ENCODE measurements at regions not wholly inside any gene's neighbourhood (a gene's known extent, or its start where the extent isn't known, plus 50 kb on each side); places are given as distances from the start of the nearest gene placed in this dataset.
"Not testable (repeated sequence)": the region's sequence is repeated elsewhere in the genome, so short reads cannot be mapped to it uniquely, and the experiment has no call there.

DNA sequence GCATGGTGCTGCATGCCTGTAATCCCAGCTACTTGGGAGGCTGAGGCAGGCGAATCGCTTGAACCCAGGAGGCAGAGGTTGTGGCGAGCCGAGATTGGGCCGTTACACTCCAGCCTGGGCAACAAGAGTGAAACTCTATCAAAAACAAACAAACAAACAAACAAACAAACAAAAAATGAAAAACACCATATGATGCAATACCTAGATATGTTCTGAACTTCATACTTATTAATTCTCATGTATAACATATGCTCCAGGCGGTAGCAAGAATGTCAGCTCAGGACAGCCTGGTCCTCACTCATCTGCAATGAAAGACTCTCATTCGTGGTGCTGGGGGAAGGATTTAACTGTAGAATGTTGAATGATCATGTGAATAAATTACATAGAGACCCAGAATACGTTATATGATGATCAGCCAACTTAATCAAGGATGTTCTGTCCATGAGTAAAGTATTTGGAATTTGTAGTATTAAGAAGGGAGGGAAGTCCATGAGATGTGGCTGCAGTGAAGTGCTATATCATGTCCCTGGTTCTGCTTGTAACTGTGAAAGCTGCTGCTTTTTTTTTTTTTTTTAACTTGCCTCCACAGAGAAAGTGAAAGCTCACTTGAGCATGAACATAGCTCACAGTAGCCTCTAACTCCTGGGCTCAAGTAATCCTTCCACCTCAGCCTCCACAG is 206.8 kb downstream of the UQCRFS1 start:
- no peak for DNase-seq

DNA sequence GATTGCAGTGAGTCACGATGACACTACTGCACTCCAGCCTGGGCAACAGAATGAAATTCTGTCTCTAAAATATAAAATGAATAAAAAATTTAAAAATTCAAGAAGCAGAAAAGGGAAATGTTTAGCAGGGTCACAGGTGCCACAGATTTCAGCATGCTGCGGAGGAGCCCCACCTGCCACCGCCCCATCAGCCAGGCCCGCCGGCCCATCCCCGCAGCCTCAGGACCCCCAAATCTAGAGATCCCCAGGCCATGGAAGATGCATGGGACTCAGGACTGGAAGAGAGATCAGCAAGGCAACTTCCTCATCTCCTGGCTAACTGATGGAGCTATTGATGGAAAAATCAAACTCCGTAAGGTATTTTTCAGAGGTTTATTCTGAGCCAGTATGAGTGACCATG is 208.2 kb downstream of the UQCRFS1 start:
- no peak for DNase-seq

DNA sequence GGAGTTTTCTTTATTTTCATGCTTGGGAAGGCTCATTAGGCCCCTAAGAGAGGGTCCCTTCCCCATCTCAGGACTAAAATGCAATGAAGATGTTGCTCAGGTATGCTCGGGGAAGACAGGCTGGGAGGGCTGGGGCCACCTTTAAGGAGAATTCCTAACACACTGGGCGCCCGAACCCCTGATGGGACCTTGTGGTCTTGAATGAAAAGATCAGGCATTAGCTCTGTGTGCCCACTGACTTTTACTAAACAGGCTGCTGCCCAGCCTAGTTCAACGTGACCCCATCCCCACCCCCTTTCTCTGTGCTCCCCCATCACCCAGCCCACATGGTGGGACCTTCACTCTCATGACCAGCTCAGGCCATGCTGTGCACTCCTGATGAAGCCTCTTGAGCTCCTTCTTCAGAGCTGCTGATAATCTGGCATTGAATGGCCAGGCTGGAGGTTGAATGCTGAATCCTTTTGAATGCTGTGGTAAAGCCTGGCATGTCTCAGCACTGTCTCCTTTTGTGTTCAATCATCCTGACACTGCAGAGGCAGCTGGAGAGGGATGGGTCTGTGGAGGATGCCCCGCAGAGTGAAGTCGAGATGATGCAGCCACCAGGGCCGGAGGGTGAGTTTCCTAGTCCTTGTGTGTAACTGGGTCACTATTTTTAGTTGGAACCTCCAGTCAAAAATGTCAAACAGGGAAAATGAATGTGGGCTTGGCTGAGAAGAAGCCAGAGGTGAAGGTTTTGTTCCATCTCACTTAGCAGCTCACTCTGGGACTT is 209.1 kb downstream of the UQCRFS1 start:
- DNase-seq = no peak

DNA sequence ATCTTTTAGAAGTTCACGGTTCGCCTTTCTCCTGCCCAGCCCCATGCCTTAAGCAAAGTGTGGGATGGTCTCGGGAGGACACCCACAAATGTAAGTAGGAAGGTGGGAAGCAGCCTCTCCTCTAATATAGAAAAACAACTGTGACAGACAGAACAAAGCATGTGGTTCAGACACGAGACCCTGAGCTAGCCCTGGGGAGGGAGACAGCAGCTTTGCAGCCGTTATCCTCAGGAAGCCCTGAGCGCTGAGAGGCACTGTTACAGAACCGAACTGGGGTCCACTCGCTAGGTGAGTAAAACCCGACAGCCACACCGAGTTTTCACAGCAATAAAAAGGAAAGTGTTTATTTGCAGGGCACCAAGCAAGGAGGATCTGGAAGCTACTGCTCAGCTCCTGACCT is 210.6 kb downstream of the UQCRFS1 start:
- DNase-seq = no peak

DNA sequence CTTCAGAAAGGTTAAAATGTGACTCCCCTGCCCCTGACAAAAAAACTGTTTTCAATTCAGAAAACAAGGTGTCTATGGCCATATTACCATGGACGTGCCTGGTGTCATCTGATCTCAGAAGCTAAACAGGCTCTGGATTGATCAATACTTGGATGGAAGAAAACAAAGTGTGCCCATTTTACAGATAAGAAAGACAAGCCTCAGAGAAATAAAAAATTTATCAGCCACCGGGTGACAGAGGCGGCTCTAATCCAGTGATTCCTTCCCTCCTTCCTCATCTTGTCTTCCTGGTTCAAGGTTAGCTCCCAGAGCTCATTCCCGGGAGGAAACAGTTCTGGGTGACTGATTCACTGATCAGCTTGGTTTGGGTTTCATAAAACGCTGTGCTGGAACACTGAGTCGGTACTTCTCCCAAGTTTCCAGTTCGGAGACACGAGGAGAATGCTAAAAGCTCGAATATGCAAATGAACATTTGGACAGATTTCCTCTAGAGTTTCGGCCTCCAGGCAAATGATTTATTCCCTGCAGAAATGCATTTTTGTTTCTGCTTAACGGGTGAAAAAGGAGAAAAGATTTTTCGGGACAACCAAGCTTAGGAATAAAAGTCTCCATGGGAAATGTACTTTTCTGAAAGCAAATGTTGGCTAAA is 211.2 kb downstream of the UQCRFS1 start:
- no peak for DNase-seq

DNA sequence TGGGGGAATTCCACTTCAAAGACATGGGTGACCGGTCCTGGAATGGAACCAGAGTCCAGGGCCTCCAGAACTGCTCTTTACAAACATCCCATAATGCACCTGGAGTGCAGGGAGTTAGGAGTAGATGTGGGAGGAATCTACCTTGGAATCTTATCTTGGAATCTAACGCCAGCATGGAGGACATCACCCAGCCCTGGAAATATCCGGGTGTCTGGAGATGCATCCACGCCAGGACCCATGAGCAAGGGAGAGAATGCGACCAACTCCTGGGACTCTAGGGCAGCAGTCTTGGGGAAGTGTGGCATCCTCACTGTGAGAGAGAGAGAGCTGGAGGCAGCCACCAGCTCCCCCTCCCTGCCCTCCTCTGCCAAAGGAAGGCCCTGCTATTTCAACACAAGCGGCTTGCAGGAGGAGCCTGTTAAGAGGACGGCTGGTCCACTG is 211.8 kb downstream of the UQCRFS1 start:
- DNase-seq = no peak

DNA sequence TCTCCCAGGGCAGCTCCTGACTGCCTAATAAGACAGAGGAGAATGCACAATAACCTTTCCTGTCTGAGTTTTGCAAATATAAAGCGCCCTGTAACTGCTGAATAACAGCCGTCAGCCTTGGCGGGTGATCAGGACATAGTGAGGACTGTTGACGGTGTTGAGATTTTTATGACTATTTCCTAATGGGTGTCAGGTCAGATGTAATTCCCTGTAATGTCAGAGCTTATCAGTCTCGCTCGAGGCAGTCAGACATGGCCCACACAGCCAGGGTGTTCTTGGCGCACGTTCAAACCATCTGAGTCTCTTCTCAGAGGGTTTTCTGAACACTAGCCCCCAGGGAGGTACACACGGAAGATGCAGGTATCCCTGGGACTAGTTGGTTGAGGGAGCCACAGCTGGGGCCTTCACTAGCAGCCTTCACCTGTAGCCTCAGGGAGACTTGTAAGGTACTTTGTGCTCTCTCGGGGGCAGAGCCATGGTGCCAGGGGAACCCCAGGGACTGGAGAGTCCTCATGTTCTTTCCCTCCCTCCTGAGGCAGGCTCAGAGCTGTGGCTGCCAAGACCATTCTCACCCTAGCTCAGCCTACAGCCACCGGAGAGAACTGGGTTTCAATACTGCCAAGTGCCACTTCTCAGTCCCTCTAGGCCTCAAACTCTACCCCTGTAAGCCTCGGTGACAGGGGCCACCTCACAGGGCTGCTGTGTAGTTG is 213.1 kb downstream of the UQCRFS1 start:
- no peak for DNase-seq

DNA sequence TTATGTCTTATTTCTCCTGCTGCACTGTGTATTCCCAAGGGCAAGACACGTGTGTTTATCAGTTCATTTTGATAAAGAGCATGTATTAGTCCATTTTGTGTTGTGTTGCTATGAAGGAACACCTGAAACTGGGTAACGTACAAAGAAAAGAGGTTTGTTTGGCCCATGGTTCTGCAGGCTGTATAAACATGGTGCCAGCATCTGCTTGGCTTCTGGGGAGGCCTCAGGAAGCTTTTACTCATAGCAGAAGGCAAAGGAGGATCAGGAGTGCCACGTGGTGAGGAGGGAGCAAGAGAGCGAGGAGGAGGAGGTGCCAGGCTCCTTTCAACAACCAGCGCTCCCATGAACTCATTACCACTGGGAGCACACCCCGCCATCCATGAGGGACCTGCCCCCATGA is 214.0 kb downstream of the UQCRFS1 start:
- no peak for DNase-seq

DNA sequence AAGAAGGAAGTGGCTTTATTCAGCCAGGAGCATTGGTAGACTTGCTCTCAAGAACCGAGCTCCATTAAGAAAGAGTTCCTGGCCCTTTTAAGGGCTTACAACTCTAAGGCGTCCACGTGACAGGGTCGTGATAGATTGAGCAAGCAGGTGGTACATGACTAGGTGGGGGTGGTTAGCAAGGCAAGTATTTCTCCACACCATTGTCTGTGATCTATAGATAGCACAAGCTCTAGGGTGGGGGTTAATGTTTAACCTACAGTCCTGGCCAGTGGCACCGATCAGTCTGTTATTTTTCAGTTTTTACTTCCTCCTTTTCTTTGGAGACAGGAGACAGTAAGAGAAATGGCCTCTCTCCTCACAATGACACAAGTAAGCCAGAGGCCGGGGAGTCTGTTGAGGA is 215.1 kb downstream of the UQCRFS1 start:
- DNase-seq = not testable (repeated sequence)

DNA sequence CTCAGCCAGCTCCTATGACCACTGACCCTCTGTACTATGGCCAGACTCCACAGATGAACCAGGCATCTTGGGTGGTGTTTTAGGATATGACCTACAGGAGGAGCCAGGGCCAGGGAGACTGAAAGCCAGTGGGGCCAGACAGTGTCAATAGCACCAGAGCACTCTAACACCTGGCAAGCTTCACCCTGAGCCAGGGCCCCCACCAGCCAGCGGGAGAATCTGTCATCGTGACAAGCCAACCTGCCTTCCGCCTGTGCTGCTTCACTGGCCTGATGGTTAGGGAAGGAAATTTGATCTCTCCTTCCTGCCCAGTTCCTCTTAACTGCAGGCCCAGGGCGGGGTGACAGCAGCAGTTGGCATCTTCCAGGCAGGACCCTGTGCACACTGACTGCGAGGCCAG is 222.4 kb downstream of the UQCRFS1 start:
- no peak for DNase-seq

DNA sequence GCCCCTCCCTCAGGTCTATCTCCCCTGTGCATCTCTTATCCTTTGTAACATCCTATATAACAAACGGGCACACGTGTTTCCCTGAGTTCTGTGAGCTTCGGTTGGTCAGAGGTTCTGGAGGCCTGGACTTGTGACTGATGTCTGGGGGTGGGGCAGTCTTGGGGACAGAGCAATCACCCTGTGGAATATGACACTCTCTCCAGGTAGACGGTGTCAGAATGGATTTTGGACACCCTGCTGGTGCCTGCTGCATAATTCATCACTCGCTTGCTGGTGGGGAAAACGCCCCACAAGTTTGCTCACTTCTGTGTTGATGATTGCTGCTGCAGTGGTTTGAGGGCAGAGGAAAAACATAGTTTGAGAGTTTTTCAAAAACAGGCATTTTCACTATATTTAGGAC is 223.2 kb downstream of the UQCRFS1 start:
- DNase-seq = no peak

DNA sequence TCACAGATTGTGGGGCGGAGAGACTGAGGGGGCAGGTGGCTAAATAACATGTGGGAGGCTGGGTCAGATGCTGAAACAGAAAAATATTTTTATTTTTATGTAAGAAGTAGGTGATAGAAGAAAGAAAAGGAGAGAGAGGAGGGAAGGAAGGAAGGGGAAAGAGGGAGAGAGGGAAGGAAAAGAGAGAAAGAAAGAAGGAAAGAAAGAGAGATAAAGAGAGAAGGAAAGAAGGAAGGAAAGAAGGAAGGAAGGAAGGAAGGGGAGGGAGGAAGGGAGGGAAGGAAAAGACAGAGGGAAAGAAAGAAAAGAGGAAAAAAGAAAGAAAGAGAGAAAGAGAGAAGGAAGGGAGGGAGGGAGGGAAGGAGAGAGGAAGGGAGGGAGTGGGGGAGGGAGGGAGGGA is 224.9 kb downstream of the UQCRFS1 start:
- DNase-seq = no peak

DNA sequence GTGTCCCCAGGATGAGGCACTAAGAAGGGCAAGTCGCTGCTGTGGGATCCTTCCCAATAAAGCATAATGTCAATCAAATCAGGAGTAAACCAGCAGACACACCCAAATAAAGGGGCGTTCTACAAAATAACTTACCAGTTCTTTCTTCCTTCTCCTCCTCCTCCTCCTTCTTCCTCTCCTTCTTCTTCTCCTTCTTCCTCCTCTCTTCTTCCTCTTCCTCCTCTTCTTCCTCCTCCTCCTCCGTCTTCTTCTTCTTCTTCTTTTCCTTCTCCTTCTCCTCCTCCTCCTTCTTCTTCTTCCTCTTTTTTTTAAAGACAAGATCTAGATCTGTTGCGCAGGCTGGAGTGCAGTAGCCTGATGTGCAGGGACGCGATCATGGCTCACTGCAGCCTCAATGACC is 225.8 kb downstream of the UQCRFS1 start:
- no peak for DNase-seq

DNA sequence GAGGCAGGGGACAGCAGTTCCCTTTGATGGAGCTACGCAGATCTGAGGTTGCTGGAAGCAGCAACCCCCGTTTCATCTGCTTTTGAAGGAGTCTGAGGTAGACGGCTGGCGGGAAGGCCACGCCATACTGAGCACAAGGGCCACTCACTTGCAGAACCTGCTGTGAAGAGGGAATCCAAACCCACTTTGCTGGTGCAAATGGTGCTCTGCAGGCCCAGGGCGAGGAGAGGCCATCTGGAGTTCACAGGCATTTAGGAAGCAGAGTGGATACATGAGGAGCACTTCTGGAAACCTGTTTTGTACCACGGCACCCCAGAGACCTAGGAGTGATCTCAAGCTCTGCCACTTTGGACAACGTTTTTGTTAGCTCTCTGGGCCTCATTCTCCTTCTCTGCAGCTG is 227.8 kb downstream of the UQCRFS1 start:
- DNase-seq = no peak

DNA sequence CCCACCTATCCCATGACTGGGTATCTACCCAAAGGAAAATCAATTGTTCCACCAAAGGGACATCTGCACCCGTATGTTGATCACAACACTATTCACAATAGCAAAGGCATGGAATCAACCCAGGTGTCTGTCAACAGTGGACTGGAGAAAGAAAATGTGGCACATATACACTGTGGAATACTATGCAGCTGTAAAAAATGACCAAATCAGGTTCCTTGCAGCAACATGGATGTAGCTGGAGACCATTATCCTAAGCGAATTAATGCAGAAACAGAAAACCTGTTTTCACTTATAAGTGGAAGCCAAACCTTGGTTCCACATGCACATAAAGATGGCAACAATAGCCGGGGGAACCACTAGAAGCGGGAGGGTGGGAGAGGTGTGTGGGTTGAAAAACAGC is 228.6 kb downstream of the UQCRFS1 start:
- DNase-seq = no peak

DNA sequence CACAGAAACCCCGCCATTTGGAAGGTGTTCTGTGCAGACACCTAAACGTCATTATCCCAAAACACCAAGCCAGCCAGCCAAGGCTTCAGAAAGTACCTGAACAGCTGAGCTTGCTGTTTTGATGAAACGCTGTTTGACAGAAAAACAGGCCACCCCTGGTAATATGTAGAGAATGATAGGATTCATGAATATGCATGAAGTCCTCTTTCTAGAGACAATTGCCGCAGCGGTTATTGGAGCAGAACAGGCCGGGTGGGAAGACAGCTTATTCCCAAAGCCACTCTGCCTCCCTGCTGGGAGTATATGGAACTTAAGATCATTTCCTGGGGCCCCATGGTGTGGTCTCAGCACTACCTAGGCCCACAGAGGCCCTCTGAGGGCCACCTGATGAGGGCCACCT is 229.5 kb downstream of the UQCRFS1 start:
- DNase-seq = no peak

DNA sequence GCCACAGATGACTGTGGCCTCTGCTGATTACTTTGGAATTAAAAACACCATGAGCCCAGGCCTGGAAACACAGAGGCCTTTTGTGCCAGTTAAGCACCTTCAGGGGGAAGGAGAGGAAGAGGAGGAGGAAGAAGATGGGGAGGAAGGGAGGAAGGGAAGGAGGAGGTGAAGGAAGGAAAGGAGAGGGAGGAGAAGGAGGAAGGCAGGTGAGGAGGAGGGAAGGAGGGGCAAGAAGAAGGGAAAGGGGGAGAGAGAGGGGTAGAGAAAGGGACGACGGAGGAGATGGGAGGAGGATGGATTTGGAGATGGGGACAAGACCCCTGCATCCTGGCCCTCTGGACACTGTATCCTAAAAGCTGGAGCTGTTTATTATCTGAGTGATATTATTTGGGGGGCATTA is 231.0 kb downstream of the UQCRFS1 start:
- no peak for DNase-seq

DNA sequence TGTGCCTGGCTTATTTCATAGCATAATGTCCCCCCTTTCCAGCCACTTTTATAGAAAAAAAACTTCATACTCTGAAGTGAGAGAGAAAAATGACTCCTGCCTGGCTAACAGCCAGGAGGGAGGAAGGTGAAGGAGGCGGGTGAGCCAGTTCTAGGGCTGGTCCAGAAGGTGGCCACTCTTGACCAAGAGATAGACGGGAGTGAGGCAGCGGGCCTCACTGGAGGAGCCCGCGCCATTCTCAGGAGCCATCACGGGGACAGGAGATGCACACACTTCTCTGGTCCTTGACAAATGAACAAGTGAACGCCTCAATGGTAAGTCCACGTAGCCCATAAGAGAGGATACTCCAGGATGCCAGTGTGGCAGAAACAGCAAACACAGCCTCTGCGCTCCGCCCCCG is 231.4 kb downstream of the UQCRFS1 start:
- DNase-seq = no peak

DNA sequence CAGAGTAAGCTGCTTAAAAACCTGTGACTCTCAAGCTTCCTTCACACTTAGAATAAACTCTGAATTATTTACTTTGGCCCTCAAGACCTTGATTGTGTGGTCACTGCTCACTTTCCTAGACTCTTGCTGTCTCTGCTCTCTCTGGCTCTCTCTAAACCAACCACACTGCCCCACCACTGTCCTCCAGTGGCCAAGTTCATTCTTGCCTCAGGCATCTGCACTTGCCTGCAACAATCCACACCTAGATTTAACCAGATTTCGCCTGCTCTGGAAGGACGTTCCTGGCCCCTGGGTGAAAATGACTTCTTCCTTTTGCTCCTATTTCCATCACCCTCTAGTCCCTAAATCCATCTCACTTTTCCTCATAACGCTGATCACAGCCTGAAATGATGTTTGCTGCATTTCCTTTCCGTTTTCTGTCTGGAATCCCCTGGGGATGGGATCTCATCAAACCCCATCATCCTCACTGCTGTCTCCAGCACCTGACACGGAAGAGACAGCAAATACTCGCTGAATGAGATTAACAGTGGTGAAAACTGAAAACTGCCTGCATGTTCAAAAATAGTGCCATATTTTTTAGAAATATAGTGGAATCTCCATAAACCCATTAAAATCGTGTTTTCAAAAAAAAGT is 232.6 kb downstream of the UQCRFS1 start:
- no peak for DNase-seq

DNA sequence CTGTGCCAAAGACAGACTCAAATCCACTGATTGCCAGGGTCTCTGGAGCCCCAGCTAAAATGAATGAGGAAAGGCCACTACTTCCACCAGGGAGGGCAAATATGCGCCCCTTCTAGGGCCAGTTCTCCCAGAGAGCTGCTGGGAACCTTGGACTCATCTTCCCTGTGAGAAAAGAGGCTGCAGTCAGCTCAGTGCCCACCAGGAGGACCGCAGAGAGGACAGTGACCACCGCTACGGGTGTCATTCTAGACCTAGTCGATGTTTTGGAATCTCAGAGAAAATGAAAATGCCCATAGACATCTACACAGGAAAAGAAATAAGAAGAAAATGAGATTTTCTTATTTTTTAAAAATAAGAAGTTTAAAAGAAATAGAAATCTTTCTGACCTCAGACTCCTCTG is 235.1 kb downstream of the UQCRFS1 start:
- DNase-seq = no peak

DNA sequence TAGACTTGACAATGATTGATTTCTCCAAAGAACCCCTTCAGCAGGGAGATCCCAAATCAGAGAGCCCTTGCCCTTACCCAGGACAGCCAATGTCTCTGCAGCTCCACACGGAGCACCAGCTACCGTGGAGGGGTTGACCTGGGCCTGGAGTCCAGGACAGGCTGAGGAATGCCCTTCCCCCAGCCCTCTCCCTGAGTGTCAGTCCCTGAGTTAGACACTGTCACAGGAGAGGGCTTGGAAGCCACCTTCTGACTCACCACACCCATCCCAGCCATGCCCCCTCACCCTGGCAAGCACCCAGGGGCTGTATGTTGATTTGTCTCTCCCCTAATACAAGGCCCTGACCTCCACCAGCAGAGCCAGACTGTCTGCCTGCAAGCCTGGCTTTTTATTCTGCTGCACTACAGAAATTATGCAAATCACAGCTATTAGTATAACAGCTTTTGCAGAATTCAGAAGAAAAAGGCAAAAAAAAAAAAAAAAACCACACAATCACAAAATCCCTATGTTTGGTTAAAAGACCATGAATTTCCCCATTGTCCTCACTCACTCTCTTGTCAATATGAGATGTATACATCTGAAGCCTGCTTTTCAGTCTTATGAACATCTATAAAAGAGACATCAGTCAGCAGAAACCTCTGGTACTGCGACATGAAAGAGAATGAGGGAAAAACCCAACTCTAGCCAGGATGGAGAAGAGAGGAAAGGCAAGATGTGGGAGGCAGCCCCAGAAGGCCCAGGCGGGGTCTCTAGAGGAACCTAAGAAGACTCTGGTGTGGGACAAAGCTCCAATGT is 240.7 kb downstream of the UQCRFS1 start:
- DNase-seq = no peak

DNA sequence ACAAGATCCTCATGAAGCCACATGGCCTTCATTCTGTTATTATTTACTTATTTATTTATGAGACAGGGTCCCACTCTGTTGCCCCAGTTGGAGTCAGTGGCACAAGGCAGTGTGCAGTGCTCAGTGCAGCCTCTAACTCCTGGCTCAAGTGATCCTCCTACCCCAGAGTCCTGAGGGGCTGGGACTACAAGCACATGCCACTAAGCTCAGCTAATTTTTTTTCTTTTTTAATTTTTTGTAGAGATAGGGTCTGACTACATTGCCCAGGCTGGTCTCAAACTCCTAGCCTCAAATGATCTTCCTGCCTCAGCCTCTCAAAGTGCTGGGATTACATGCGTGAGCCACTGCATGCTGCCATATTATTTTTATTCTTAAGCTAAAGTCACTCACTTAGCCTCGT is 241.4 kb downstream of the UQCRFS1 start:
- no peak for DNase-seq

Data from COR-L47 (cell line).